ENCODE measurements at regions not wholly inside any gene's neighbourhood (a gene's known extent, or its start where the extent isn't known, plus 50 kb on each side); places are given as distances from the start of the nearest gene placed in this dataset.
"Not testable (repeated sequence)": the region's sequence is repeated elsewhere in the genome, so short reads cannot be mapped to it uniquely, and the experiment has no call there.

- no peak for DNase-seq (ENCODE audit: low read depth, low spot score)
Observed at GRCh38 chr11:34795641-34796040, 120.5 kb downstream of the APIP start.

- no peak for DNase-seq (ENCODE audit: low read depth, low spot score)
Observed at GRCh38 chr11:34794696-34795095, 121.5 kb downstream of the APIP start.

- no peak for DNase-seq (ENCODE audit: low read depth, low spot score)
Observed at GRCh38 chr11:34793666-34794065, 122.5 kb downstream of the APIP start.

GRCh38 chr11:34792814-34793258 lies 123.3 kb downstream of the APIP start:
- DNase-seq (ENCODE audit: low read depth, low spot score), result peak; percentile 26

GRCh38 chr11:34791780-34792542 lies 124.2 kb downstream of the APIP start:
- no peak for DNase-seq (ENCODE audit: low read depth, low spot score)

- no peak for DNase-seq (ENCODE audit: low read depth, low spot score)
Observed at GRCh38 chr11:34790620-34791019, 125.6 kb downstream of the APIP start.

GRCh38 chr11:34789196-34789834 lies 126.9 kb downstream of the APIP start:
- DNase-seq (ENCODE audit: low read depth, low spot score), result no peak

- no peak for DNase-seq (ENCODE audit: low read depth, low spot score)
Observed at GRCh38 chr11:34788642-34789041, 127.5 kb downstream of the APIP start.

- DNase-seq (ENCODE audit: low read depth, low spot score), result no peak
Observed at GRCh38 chr11:34787895-34788294, 128.3 kb downstream of the APIP start.

GRCh38 chr11:34787348-34787747 lies 128.8 kb downstream of the APIP start:
- no peak for DNase-seq (ENCODE audit: low read depth, low spot score)

GRCh38 chr11:34784318-34784841 lies 131.8 kb downstream of the APIP start:
- DNase-seq (ENCODE audit: low read depth, low spot score), result no peak

- DNase-seq (ENCODE audit: low read depth, low spot score), result no peak
Observed at GRCh38 chr11:34783816-34784317, 132.3 kb downstream of the APIP start.

- DNase-seq (ENCODE audit: low read depth, low spot score), result not testable (repeated sequence)
Observed at GRCh38 chr11:34781826-34782225, 134.4 kb downstream of the APIP start.

GRCh38 chr11:34775417-34775888 lies 140.7 kb downstream of the APIP start:
- DNase-seq (ENCODE audit: low read depth, low spot score), result no peak

GRCh38 chr11:34774604-34775003 lies 141.6 kb downstream of the APIP start:
- no peak for DNase-seq (ENCODE audit: low read depth, low spot score)

GRCh38 chr11:34773826-34774225 lies 142.4 kb downstream of the APIP start:
- no peak for DNase-seq (ENCODE audit: low read depth, low spot score)

- no peak for DNase-seq (ENCODE audit: low read depth, low spot score)
Observed at GRCh38 chr11:34773211-34773610, 143.0 kb downstream of the APIP start.

- DNase-seq (ENCODE audit: low read depth, low spot score), result no peak
Observed at GRCh38 chr11:34770111-34770510, 146.1 kb downstream of the APIP start.

- DNase-seq (ENCODE audit: low read depth, low spot score), result no peak
Observed at GRCh38 chr11:34769224-34769623, 147.0 kb downstream of the APIP start.

GRCh38 chr11:34762625-34763024 lies 141.7 kb downstream of the EHF start:
- DNase-seq (ENCODE audit: low read depth, low spot score), result not testable (repeated sequence)

GRCh38 chr11:34758262-34758661 lies 137.4 kb downstream of the EHF start:
- no peak for DNase-seq (ENCODE audit: low read depth, low spot score)

GRCh38 chr11:34757026-34757451 lies 136.1 kb downstream of the EHF start:
- DNase-seq (ENCODE audit: low read depth, low spot score), result no peak
